DOHH2 (cell line): ENCODE measurements at regions not wholly inside any gene's neighbourhood (a gene's known extent, or its start where the extent isn't known, plus 50 kb on each side); places are given as distances from the start of the nearest gene placed in this dataset.

ENCODE experiments used
- CTCF ChIP-seq: fragments of 200-600 bp; sonication (generic); IDR thresholded peaks from one replicate; pipeline ENCODE4 v1.5.1; 2014; ENCODE audit warnings: antibody characterized with exemption, mild to moderate bottlenecking, low read depth, low read length; ENCODE audit not compliant: poor library complexity, severe bottlenecking
- EZH2phosphoT487 ChIP-seq: fragments of 200-600 bp; sonication (generic); IDR thresholded peaks from 2 replicates; pipeline ENCODE4 v1.6.1; 2017; ENCODE audit warnings: borderline replicate concordance, mild to moderate bottlenecking, antibody characterized with exemption, low read length, moderate library complexity, mixed read lengths

GRCh38 chr15:87730706-87731105 lies 525.8 kb downstream of the NTRK3 start:
- TF ChIP-seq CTCF: no peak
- no peak for TF ChIP-seq EZH2phosphoT487
